ENCODE measurements at regions not wholly inside any gene's neighbourhood (a gene's known extent, or its start where the extent isn't known, plus 50 kb on each side); places are given as distances from the start of the nearest gene placed in this dataset.

GRCh38 chr6:109263873-109264700 lies 118.2 kb downstream of the CD164 start (continued):
- TF ChIP-seq ZNF462 (CRISPR knock-in tag; IDR thresholded peaks at IDR 0.05), result no peak
- no peak for TF ChIP-seq NANOG (IDR thresholded peaks at IDR 0.05; ENCODE audit: borderline replicate concordance)
- TF ChIP-seq JUNB (IDR thresholded peaks at IDR 0.05; ENCODE audit: unreplicated experiment), result no peak
- TF ChIP-seq ETS1 (IDR thresholded peaks at IDR 0.05), result no peak
- TF ChIP-seq CTCF (conservative IDR thresholded peaks at IDR 0.05; ENCODE audit: low read depth in 2 of 2), result no peak
- no peak for TF ChIP-seq ZNF331 (CRISPR knock-in tag; IDR thresholded peaks at IDR 0.05; ENCODE audit: low read depth)
